ENCODE measurements at regions not wholly inside any gene's neighbourhood (a gene's known extent, or its start where the extent isn't known, plus 50 kb on each side); places are given as distances from the start of the nearest gene placed in this dataset.

DNA sequence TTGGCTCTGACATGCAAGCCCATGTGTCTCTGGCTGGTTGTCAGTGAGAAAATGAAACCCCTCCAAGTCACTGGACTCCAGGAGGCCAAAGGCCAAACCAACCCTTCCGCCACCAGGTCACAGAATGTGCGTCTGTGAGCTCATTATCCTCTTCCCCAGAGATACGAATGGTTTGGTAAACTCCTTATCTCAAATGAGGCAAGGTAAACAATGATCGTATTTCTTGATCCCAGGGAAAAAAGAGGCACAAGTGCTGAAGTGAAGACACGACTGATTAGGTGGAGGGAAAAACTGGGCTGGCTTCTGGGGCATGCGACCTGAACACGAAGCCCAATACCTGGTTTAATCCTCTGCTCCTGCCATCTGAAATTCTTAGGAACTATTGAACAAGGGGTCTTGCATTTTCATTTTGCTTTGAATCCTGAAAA, 70.6 kb upstream of the ARID5B start:
- no peak for TF ChIP-seq MXI1 (IDR thresholded peaks at IDR 0.05; ENCODE audit: borderline replicate concordance, low read depth, low read length)
- TF ChIP-seq, protein P1, sequence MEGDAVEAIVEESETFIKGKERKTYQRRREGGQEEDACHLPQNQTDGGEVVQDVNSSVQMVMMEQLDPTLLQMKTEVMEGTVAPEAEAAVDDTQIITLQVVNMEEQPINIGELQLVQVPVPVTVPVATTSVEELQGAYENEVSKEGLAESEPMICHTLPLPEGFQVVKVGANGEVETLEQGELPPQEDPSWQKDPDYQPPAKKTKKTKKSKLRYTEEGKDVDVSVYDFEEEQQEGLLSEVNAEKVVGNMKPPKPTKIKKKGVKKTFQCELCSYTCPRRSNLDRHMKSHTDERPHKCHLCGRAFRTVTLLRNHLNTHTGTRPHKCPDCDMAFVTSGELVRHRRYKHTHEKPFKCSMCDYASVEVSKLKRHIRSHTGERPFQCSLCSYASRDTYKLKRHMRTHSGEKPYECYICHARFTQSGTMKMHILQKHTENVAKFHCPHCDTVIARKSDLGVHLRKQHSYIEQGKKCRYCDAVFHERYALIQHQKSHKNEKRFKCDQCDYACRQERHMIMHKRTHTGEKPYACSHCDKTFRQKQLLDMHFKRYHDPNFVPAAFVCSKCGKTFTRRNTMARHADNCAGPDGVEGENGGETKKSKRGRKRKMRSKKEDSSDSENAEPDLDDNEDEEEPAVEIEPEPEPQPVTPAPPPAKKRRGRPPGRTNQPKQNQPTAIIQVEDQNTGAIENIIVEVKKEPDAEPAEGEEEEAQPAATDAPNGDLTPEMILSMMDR (conservative IDR thresholded peaks at IDR 0.05; ENCODE audit: low read depth, low read length) = no peak
- TF ChIP-seq BHLHE40 (IDR thresholded peaks at IDR 0.05; ENCODE audit: low read depth, low read length) = no peak
